Endothelial cell of umbilical vein (primary cell): ENCODE measurements at regions not wholly inside any gene's neighbourhood (a gene's known extent, or its start where the extent isn't known, plus 50 kb on each side); places are given as distances from the start of the nearest gene placed in this dataset.

Experiments used
- BruUV-seq: library from RNA; stranded (reverse); fragments of 400-500 nt; replicated peaks from 2 replicates; lab custom pipeline; 2021; lab: Mats Ljungman, UMichigan
- CTCF ChIA-PET: fragments of 300-600, 350-600 bp; sonication (Branson Sonifier 250); formaldehyde crosslinking; loops from one replicate; lab custom pipeline; 2021; ENCODE audit warnings: antibody characterized with exemption, inconsistent platforms; lab: Charles Lee
- POLR2A ChIA-PET: fragments of 300-600, 350-600 bp; sonication (Branson Sonifier 250); formaldehyde crosslinking; loops from one replicate; lab custom pipeline; 2021; ENCODE audit warnings: antibody characterized with exemption, inconsistent platforms; lab: Charles Lee
- DNase-seq: peaks from one replicate; pipeline ENCODE4 v3.0.0-alpha.2; 2011; ENCODE audit warnings: low read depth, low spot score
- FAIRE-seq: peaks from 2 replicates; lab custom pipeline; 2011; peaks lifted over from hg19 to GRCh38; lab: Jason Lieb, UNC
- H2AFZ ChIP-seq: 2 replicates; pipeline ENCODE4 v1.6.0; 2012; ENCODE audit warnings: low read depth, low read length, control low read depth, inconsistent platforms
- H3K27ac ChIP-seq: 2 replicates; pipeline ENCODE4 v1.5.1; 2011; ENCODE audit warnings: low read depth, mild to moderate bottlenecking, control low read depth, low read length, moderate library complexity; ENCODE audit not compliant: insufficient read depth
- H3K27me3 ChIP-seq, 2 experiments: 2 replicates each; pipeline versions ENCODE4 v1.6.0 to v1.6.1; 2011; ENCODE audit warnings: low read length in 2 of 2, mixed read lengths in 1 of 2; ENCODE audit not compliant: control insufficient read depth in 2 of 2, insufficient read depth in 2 of 2
- H3K36me3 ChIP-seq, 2 experiments: 2 replicates in 1 of 2; 3 replicates in 1 of 2; pipeline ENCODE4 v1.5.1; 2011; ENCODE audit warnings: low read length in 2 of 2, mild to moderate bottlenecking in 1 of 2, moderate library complexity in 1 of 2; ENCODE audit not compliant: control insufficient read depth in 2 of 2, insufficient read depth in 2 of 2; ENCODE audit errors: extremely low read depth in 1 of 2
- H3K4me1 ChIP-seq: 3 replicates; pipeline ENCODE4 v1.5.1; 2011; ENCODE audit warnings: mild to moderate bottlenecking, low read length; ENCODE audit not compliant: control insufficient read depth, insufficient read depth; ENCODE audit errors: extremely low read depth
- H3K4me2 ChIP-seq: 2 replicates; pipeline ENCODE4 v1.6.1; 2011; ENCODE audit warnings: low read length, control low read depth, mixed read lengths; ENCODE audit not compliant: insufficient read depth
- H3K4me3 ChIP-seq, 3 experiments: fragments of 200-600 bp in 1 of 3; sonication (generic), shearing (Covaris generic) in 1 of 3; replicated peaks in 1 of 3; 2 replicates each; pipeline ENCODE4 v1.5.1; 2011 to 2016; ENCODE audit warnings: control low read depth in 3 of 3, low read length in 3 of 3, mild to moderate bottlenecking in 2 of 3, inconsistent platforms in 1 of 3, low read depth in 1 of 3, moderate library complexity in 1 of 3; ENCODE audit not compliant: insufficient read depth in 1 of 3
- H3K79me2 ChIP-seq: 2 replicates; pipeline ENCODE4 v1.6.0; 2012; ENCODE audit warnings: low read length, inconsistent platforms; ENCODE audit not compliant: control insufficient read depth, insufficient read depth
- H3K9ac ChIP-seq: replicated peaks from 2 replicates; pipeline ENCODE3; 2011; ENCODE audit warnings: low read length, control low read depth; ENCODE audit not compliant: insufficient read depth; ENCODE audit errors: extremely low read depth
- H3K9me1 ChIP-seq: replicated peaks from 3 replicates; pipeline ENCODE4 v1.6.0; 2011; ENCODE audit warnings: mild to moderate bottlenecking, low read length; ENCODE audit not compliant: control insufficient read depth, insufficient read depth; ENCODE audit errors: extremely low read depth
- H3K9me3 ChIP-seq: replicated peaks from 2 replicates; pipeline ENCODE4 v1.5.1; 2012; ENCODE audit warnings: low read length, inconsistent platforms; ENCODE audit not compliant: control insufficient read depth, insufficient read depth
- H4K20me1 ChIP-seq: replicated peaks from 2 replicates; pipeline ENCODE3; 2011; ENCODE audit warnings: mild to moderate bottlenecking, low read length; ENCODE audit not compliant: control insufficient read depth, insufficient read depth; ENCODE audit errors: extremely low read depth
- EZH2 ChIP-seq: IDR thresholded peaks from 2 replicates; pipeline ENCODE4 v1.6.1; 2012; ENCODE audit warnings: borderline replicate concordance, low read depth, mild to moderate bottlenecking, moderate library complexity, low read length, inconsistent platforms; ENCODE audit not compliant: severe bottlenecking
- FOS ChIP-seq: IDR thresholded peaks from 2 replicates; pipeline ENCODE4 v1.6.1; 2011; ENCODE audit warnings: mild to moderate bottlenecking, low read length, moderate library complexity, borderline replicate concordance; ENCODE audit not compliant: insufficient read depth
- GATA2 ChIP-seq: IDR thresholded peaks from 2 replicates; pipeline ENCODE4 v1.7.0; 2011; ENCODE audit warnings: low read depth, mild to moderate bottlenecking, moderate library complexity, mixed read lengths, low read length; ENCODE audit not compliant: insufficient read length, insufficient read depth
- JUN ChIP-seq: IDR thresholded peaks from 2 replicates; pipeline ENCODE4 v1.6.1; 2011; ENCODE audit warnings: borderline replicate concordance, low read depth; ENCODE audit not compliant: insufficient read length, insufficient read depth
- MAX ChIP-seq: IDR thresholded peaks from 2 replicates; pipeline ENCODE4 v1.6.1; 2011; ENCODE audit not compliant: insufficient read depth, insufficient read length
- MYC ChIP-seq: IDR thresholded peaks from one replicate; pipeline ENCODE4 v1.6.1; 2011; ENCODE audit warnings: mild to moderate bottlenecking, low read depth, low read length
- POLR2A ChIP-seq: IDR thresholded peaks from 2 replicates; pipeline ENCODE4 v1.6.1; 2012; ENCODE audit warnings: low read depth, mild to moderate bottlenecking, control low read depth, low read length
- POLR2AphosphoS5 ChIP-seq: IDR thresholded peaks from 2 replicates; pipeline ENCODE4 v1.6.1; 2012; ENCODE audit warnings: low read depth, mild to moderate bottlenecking, control low read depth, low read length, moderate library complexity; ENCODE audit not compliant: insufficient read depth
- dilution Hi-C: fragments of 300-500 bp; cut with MboI; formaldehyde crosslinking; loops from one replicate; pipeline ENCODE4 v1.15.0; 2019; ENCODE audit warnings: low sequenced_read_pairs; ENCODE audit not compliant: extremely low pct_ligation_motif_present
- intact Hi-C: fragments of 100-400 bp; cut with micrococcal nuclease; formaldehyde crosslinking; loops from one replicate; pipeline ENCODE4 v1.10.0; 2022
- TF ChIP-seq, protein P1 (sequence below), 2 donors: IDR thresholded peaks; 1 replicate in 1 of 2; 2 replicates in 1 of 2; pipeline ENCODE4 v1.5.1; 2011; ENCODE audit warnings: low read length in 2 of 2, mild to moderate bottlenecking in 2 of 2, moderate library complexity in 2 of 2, control low read depth in 1 of 2, inconsistent platforms in 1 of 2, low read depth in 1 of 2; ENCODE audit not compliant: insufficient read depth in 1 of 2; ENCODE audit errors: extremely low read depth in 1 of 2

DNA sequence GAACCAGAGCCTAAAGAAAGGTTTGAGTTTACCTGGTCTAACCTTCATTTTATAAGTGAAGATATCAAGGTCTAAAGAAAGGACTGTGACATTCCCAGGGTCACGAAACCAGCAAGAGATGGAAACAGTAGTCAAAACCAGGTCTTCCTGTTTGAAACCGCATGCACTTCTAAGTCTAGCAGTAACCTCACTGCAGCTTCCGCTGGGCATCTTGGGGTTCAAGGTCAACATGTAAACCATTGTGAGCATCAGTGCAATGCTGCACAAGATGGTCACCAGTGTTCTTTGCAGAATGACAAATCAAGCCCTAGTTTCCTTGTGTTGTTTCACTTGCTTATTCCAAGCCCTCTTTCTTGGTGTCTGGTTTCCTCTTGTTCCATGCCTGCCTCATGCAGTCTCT lies 292.9 kb upstream of the MEX3C start:
- no peaks in the 10 kb centered on the region for H3K9me1 ChIP-seq
- dilution Hi-C loops = no loop called here
- BruUV-seq = no TSS peak

More for the DNA sequence above, 292.9 kb upstream of the MEX3C start:
- Histone ChIP-seq H3K4me2 (no peak overlapping the region), H3K9me3 (peaks cover 3% of the 10 kb centered on the region), H3K27ac (no peak overlapping the region), H3K36me3 (no peaks in the 10 kb centered on the region), H3K4me1 (no peaks in the 10 kb centered on the region), H3K9ac (no peak overlapping the region), H3K79me2 (no peaks in the 10 kb centered on the region), H3K27me3 (no peaks in the 10 kb centered on the region), H2AFZ (no peak overlapping the region), H3K4me3 (no peak overlapping the region), H4K20me1 (no peaks in the 10 kb centered on the region)
- DNase-seq = no peak
- no peak for FAIRE-seq
- ChIA-PET POLR2A (no interaction called here), CTCF (no interaction called here)
- TF ChIP-seq, protein P1, sequence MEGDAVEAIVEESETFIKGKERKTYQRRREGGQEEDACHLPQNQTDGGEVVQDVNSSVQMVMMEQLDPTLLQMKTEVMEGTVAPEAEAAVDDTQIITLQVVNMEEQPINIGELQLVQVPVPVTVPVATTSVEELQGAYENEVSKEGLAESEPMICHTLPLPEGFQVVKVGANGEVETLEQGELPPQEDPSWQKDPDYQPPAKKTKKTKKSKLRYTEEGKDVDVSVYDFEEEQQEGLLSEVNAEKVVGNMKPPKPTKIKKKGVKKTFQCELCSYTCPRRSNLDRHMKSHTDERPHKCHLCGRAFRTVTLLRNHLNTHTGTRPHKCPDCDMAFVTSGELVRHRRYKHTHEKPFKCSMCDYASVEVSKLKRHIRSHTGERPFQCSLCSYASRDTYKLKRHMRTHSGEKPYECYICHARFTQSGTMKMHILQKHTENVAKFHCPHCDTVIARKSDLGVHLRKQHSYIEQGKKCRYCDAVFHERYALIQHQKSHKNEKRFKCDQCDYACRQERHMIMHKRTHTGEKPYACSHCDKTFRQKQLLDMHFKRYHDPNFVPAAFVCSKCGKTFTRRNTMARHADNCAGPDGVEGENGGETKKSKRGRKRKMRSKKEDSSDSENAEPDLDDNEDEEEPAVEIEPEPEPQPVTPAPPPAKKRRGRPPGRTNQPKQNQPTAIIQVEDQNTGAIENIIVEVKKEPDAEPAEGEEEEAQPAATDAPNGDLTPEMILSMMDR (IDR thresholded peaks at IDR 0.05; ENCODE audit: extremely low read depth in 1 of 2, insufficient read depth in 1 of 2, low read depth in 1 of 2, low read length in 2 of 2) = no peak
- no peak for TF ChIP-seq EZH2
- TF ChIP-seq POLR2A = no peak
- no peak for TF ChIP-seq GATA2
- TF ChIP-seq MAX = no peak
- no peak for TF ChIP-seq MYC
- TF ChIP-seq FOS = no peak
- TF ChIP-seq JUN = no peak
- TF ChIP-seq POLR2AphosphoS5 = no peak
- intact Hi-C loops = no loop called here
